ENCODE measurements at regions not wholly inside any gene's neighbourhood (a gene's known extent, or its start where the extent isn't known, plus 50 kb on each side); places are given as distances from the start of the nearest gene placed in this dataset.

- Histone ChIP-seq H3K4me3 (ENCODE audit: low read depth, low read length) (no peak overlapping the region), H3K27me3 (ENCODE audit: control insufficient read depth, insufficient read depth, low read length) (no peaks in the 10 kb centered on the region), H3K36me3 (ENCODE audit: control insufficient read depth, insufficient read depth, low read length) (no peaks in the 10 kb centered on the region)
- POLR2A ChIA-PET: no interaction called here
- DNase-seq (ENCODE audit: low read depth): no peak
- CTCF ChIA-PET: interaction anchor here (1.9 kb wide), 1 partner anchor 14 kb away, joined by 4 read pairs; no protein-coding TSS in a partner anchor
- TF ChIP-seq, protein P1, sequence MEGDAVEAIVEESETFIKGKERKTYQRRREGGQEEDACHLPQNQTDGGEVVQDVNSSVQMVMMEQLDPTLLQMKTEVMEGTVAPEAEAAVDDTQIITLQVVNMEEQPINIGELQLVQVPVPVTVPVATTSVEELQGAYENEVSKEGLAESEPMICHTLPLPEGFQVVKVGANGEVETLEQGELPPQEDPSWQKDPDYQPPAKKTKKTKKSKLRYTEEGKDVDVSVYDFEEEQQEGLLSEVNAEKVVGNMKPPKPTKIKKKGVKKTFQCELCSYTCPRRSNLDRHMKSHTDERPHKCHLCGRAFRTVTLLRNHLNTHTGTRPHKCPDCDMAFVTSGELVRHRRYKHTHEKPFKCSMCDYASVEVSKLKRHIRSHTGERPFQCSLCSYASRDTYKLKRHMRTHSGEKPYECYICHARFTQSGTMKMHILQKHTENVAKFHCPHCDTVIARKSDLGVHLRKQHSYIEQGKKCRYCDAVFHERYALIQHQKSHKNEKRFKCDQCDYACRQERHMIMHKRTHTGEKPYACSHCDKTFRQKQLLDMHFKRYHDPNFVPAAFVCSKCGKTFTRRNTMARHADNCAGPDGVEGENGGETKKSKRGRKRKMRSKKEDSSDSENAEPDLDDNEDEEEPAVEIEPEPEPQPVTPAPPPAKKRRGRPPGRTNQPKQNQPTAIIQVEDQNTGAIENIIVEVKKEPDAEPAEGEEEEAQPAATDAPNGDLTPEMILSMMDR (IDR thresholded peaks at IDR 0.05; ENCODE audit: insufficient read depth, low read depth, low read length): no peak
These were observed 372.2 kb upstream of the CDH11 start for GRCh38 chr16:65494080-65494479.

DNA sequence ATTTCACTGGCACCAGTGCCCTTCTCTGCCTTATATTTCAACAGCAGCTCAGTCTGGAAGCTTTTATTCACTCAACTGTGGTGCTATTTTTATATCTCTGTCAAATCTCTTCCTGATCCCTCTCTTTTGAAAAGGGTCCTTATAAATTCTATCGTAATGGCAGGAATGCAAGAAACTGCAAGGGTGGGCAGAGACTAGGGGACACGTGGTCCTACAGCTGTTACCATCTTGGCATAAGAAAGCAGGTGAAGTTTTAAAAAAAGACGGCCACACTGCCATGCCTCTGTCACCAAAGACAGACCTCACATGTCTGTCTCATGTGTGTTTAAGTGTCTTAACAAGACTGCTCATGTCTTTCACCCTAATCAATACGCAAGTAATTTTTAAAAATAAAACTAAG lies 368.4 kb upstream of the CDH11 start:
- ChIA-PET CTCF (no interaction called here), POLR2A (no interaction called here)
- TF ChIP-seq, protein P1 (IDR thresholded peaks at IDR 0.05; ENCODE audit: insufficient read depth, low read depth, low read length): no peak
- no peak for DNase-seq (ENCODE audit: low read depth)
- H3K4me3 ChIP-seq (ENCODE audit: low read depth, low read length): no peak overlapping the region
- no peaks in the 10 kb centered on the region for H3K27me3 ChIP-seq (ENCODE audit: control insufficient read depth, insufficient read depth, low read length)
- H3K36me3 ChIP-seq (ENCODE audit: control insufficient read depth, insufficient read depth, low read length): no peaks in the 10 kb centered on the region

GRCh38 chr16:65489531-65490023 lies 367.7 kb upstream of the CDH11 start:
- TF ChIP-seq, protein P1 (IDR thresholded peaks at IDR 0.05; ENCODE audit: insufficient read depth, low read depth, low read length): no peak
- no peak for DNase-seq (ENCODE audit: low read depth)
- Histone ChIP-seq H3K4me3 (ENCODE audit: low read depth, low read length) (no peak overlapping the region), H3K27me3 (ENCODE audit: control insufficient read depth, insufficient read depth, low read length) (no peaks in the 10 kb centered on the region), H3K36me3 (ENCODE audit: control insufficient read depth, insufficient read depth, low read length) (no peaks in the 10 kb centered on the region)
- POLR2A ChIA-PET: no interaction called here
- CTCF ChIA-PET: no interaction called here

- TF ChIP-seq, protein P1 (IDR thresholded peaks at IDR 0.05; ENCODE audit: insufficient read depth, low read depth, low read length): no peak
- no peaks in the 10 kb centered on the region for H3K36me3 ChIP-seq (ENCODE audit: control insufficient read depth, insufficient read depth, low read length)
- POLR2A ChIA-PET: no interaction called here
These were observed 365.4 kb upstream of the CDH11 start for GRCh38 chr16:65487231-65487630.

DNA sequence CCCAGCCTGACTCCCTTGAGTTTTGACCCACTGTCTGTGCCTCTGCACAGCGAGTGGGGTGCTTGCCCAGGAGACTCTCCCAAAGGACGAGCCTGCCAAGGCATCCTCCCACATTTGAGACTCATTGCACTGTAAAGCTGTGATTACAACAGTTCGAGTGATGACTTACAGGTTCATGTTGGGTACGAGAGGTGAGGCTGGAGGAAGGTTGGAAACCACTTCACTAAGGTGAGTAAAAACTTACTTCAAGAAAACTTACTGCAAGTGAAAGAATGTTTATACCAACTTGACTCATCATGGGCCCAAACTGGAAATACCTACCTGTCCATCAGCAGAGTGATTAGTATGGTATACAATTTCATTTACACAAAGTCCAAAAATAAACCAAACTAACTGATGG lies 360.1 kb upstream of the CDH11 start:
- DNase-seq (ENCODE audit: low read depth): no peak
- Histone ChIP-seq H3K4me3 (ENCODE audit: low read depth, low read length) (no peak overlapping the region), H3K27me3 (ENCODE audit: control insufficient read depth, insufficient read depth, low read length) (no peaks in the 10 kb centered on the region), H3K36me3 (ENCODE audit: control insufficient read depth, insufficient read depth, low read length) (no peaks in the 10 kb centered on the region)
- ChIA-PET CTCF (interaction anchor here (0.6 kb wide), 1 partner anchor 11 kb away, joined by 3 read pairs; no protein-coding TSS in a partner anchor), POLR2A (no interaction called here)
- TF ChIP-seq, protein P1 (IDR thresholded peaks at IDR 0.05; ENCODE audit: insufficient read depth, low read depth, low read length): no peak

More at GRCh38 chr16:65487231-65487630, 365.4 kb upstream of the CDH11 start:
- CTCF ChIA-PET: no interaction called here
- no peak overlapping the region for H3K4me3 ChIP-seq (ENCODE audit: low read depth, low read length)
- no peak for DNase-seq (ENCODE audit: low read depth)
- H3K27me3 ChIP-seq (ENCODE audit: control insufficient read depth, insufficient read depth, low read length): no peaks in the 10 kb centered on the region
